Skin of body (tissue), 1 donor: ENCODE measurements at regions not wholly inside any gene's neighbourhood (a gene's known extent, or its start where the extent isn't known, plus 50 kb on each side); places are given as distances from the start of the nearest gene placed in this dataset.
"Not testable (repeated sequence)": the region's sequence is repeated elsewhere in the genome, so short reads cannot be mapped to it uniquely, and the experiment has no call there.

Experiments used
- DNase-seq: peaks from one replicate; lab custom pipeline; 2025; lab: John Stamatoyannopoulos, UW

DNA sequence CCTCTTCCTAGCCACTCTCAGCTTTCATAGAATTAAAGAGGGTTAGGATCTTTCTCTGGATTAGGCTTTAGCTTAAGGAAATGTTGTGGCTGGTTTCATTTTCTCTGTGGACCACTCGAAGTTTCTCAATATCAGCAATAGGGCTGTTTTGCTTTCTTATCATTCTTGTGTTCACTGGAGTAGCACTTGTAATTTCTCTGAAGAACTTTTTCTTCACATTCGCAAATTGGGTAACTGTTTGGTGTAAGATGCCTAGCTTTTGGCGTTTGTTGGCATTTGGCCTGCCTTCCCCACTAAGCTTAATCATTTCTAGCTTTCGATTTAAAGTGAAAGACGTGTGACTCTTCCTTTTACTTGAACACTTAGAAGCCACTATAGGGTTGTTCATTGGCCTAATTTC, 210.8 kb upstream of the PROX1 start:
- DNase-seq, result no peak

DNA sequence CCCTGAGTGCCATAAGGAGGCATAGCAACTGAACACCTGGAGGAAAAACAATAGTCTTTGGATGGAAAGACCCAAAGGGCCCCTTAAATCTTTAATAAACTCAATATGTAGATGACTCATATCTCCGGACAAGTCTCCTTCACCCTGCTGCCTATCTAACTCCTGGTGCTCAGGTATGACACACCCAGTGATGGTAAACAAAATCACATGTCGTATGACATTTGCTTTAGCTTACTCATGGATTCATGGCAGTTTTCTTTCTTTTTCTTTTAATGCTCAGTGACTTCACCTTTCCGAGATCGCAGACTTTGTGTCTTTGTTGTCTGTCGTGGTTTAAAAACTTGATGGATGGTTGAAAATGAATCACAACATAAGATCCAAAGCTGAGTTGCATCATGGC, 208.5 kb upstream of the PROX1 start:
- DNase-seq, result no peak

DNA sequence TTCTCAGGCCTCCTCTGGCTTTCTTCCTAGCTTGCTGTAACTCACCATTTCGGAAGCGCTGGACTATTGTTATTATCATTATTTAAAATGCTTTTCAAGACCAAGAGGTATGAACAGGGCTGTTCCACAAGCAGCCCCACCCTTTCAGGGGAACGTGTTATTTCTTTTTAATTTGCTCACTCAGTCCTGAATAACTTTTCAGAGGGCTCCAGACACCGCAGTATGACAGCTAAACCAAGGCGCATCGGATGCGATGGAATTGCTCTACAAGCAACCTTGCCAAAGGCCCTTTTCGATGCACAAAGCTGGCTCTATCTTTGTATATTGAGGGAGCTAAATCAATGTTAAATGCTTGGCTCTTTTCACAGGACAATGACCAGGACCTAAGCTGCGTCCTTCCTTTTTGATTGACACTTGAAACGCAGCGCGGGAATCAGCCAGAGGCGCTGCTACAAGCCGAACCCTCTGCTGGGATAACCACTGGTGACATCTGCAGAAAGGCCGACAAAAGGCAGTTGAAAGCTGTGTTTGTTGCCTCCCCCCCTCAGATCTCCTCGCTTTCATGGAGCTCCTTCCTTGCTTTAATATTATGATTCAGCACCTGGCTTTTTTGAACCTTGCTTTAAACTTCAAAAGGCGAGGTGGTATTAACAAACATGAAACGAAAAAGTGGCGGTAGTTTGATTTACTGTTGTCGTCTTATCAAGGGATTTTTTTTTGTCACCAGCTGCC, 204.7 kb upstream of the PROX1 start:
- DNase-seq, result no peak

DNA sequence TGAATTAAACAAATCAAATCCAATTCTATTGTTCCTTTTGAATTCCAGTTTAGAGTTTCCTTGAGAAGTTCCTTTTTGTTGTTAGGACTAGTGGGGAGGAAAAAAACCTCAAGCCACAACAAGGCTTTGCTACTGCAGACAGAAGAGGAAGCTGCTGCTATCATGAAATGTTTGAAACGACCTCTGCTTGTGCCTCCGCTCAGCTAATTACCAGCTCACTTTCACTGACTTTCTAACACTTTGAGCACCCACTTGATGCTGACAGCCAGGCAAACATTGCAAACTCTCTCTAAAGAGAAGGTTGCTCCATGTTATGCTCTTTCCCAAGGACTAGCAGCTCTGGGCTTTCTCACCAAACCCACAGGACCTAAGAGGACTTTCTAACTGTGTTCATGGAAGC, 203.9 kb upstream of the PROX1 start:
- DNase-seq, result no peak

DNA sequence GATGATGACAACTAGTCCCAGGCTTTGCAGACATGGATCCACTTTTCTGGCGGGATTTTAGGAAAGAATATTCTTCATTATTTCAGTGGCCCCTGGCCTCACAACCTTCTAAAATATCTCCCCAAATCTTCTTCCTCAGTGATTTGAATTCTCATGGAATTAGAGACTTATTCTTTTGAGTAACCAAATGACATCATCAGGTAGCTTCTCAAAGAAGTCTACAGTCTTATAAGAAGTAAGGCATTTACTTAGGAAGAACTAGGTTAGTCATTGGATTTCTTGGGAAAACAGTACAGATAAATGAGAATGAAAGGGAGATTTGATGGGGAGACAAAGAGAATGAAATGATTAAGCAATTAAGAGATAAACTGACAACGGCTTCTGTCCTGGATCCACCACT, 201.1 kb upstream of the PROX1 start:
- DNase-seq, result no peak

DNA sequence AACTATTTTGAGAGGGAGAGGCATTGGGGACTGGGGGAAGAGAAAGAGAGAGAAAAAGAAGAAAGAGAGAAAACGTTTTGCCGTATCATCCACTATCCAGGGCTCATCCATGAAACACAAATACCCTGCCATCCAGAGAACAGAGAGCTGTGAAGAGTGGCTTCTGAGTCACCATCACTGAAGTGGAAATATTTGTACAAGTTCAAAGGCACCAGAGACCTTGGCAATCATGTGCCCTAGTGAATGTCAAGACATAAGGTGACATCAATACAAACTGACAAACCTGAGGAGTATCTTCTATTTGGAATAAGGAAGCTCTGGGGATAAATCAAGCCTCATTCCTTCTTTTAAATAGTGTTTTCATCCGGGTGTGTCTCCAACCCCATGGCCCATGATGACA, 197.2 kb upstream of the PROX1 start:
- DNase-seq, result no peak

DNA sequence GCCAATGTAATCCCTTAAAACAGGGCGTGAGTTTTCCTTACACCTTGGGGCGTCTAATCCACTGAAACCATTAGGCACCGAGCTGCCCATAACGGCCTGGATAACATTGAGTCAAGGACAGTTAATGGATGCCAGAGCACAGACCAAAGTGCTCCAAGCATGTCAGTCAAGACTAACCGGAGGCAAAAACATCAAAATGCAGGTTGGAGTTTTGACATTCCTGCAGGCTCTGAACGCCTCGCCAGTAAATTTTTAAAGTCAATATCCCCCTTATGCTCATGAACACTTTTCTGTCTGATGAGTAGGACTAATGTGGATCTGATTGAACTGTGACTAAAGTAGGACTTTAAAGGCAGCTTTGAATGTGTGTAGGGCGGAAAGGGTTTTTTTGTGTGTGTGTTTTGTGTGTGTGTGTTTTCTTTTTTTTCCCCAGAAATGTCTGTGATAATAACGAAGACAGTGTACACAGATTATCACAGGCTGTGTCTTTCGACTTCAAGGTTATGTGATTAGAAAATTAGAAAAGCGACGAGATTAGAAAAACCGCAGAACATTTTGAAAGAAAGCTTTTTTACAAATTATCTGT, 194.2 kb upstream of the PROX1 start:
- DNase-seq, result no peak

DNA sequence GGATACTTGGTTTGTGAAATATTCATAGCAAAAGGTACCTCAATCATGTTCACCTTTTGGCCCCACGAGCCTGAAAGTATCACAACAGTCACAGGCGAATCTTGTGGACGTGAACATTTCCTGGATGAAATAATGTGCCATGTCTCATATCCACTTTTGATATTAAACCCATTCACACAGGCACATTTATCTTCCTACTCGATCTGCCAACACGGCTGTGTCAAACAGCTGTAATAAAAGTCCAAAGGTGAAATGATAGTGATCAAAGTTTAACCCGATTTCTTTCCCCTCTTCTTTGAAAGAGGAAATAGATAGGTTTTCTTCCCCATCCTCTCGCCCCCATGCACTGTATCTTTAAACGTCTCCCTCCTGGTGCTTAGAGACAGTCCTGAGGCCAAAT, 191.2 kb upstream of the PROX1 start:
- no peak for DNase-seq

DNA sequence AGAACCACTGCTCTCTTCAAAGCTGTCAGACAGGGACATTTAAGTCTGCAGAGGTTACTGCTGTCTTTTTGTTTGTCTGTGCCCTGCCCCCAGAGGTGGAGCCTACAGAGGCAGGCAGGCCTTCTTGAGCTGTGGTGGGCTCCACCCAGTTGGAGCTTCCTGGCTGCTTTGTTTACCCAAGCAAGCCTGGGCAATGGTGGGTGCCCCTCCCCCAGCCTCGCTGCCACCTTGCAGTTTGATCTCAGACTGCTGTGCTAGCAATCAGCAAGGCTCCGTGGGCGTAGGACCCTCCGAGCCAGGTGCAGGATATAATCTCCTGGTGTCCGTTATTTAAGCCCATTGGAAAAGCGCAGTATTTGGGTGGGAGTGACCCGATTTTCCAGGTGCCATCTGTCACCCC, 179.5 kb upstream of the PROX1 start:
- DNase-seq, result not testable (repeated sequence)

DNA sequence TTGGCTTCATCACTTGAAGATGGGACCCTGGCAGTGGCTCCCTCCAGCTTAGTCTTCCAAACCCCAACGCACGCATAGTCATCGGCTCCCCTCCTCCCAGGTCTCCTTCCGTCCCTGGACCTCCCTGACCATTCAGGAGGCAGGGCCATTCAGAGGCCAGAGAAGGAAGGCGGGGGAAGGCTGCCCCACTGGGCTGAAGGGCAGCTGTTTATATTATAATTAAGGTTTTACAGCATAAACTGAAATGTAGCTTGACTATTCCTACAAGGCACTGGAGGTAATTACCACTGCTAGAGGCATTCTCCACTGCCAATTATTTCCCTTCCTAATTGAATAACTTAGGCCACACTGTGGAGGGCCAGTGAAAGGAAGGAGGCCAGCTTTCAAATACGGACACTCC, 170.6 kb upstream of the PROX1 start:
- no peak for DNase-seq

DNA sequence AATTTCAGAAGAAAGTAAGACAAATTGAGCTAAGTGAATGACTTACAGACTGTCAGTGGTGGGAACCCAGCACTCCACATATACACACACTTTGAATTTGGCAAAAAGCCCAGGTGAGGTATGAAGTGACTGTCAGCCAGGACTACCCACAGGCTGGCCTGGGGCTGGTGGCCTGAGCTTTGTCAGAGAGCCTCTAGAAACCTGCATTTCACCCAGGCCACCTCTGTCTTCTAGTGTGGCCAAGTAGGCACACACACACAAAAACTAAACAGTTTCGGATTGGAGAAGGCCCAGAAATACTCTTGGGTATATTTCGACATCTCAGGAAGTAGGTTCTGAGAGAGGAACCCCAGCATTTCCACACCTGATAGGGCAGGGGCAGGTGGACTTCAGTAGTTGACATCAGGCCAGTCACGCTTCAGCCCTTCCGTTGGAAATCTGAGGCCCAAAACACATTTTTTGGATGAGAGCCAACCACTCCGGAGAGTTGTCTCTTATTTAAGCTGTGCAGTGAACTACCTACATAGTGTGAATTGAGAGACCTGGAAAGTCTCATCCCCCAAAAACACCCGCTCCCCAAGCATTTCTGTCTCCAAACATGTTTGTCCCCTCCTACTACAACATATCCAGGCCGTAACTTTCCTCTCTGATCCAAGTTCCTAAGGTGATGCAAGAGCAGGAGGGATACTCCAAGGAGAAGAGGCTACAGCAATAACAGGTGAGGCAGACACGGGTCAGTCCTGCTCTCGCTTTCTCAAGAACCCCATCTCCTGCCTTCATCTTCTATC, 167.2 kb upstream of the PROX1 start:
- no peak for DNase-seq

DNA sequence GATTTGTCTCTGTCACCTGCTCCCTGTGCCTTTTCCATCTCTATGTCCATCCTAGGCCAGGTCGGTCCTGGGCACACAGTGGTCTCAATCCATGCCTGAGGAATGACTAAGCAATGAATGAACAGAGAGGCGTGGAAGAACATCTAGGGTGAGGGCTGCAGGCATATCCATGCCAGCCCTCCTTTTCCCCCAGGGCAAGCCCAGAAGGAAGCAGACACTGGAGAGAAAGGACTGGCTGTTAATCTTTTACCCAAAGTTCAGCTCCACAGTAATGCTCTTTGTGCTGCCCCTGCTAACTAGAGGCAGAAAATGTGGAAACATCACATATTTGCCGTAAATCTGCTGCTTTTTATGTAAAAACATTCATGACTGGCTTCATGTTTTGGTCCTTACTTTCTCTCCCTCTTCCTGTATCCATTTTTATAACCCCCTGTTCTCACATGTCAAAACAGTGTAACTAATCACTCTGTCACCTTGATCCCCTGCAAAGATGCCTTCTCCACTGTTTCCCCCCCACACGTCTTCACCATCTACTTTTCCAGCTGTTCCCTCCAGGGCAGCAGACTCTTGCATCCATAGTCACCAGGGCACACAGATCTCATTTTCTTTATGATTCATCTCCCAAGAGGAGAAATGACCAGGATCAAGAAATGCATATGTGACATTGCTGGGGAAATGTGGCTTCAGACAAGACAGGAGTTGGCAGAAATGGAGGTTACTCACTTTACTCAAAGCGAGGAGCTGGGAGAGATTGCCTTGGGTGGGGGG, 166.4 kb upstream of the PROX1 start:
- DNase-seq, result no peak

DNA sequence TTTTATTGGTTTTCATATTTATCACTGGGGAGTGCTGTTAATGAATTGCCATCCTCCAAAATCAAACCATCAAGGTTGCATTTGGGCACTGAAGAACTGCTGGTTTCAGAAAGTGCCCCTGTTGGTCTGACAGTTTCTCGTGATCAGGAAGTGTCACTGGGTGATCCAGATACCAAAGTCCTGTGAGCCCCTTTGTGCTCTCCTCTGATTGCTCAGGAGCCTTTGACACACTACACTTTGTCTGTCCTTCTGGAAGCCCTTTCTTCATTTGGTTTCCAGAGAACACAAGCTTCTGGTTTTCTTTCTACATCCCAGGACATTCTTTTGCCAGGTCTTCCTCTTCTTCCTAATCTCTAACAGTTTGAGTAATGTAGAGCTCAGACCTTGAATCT, 165.8 kb upstream of the PROX1 start:
- no peak for DNase-seq

DNA sequence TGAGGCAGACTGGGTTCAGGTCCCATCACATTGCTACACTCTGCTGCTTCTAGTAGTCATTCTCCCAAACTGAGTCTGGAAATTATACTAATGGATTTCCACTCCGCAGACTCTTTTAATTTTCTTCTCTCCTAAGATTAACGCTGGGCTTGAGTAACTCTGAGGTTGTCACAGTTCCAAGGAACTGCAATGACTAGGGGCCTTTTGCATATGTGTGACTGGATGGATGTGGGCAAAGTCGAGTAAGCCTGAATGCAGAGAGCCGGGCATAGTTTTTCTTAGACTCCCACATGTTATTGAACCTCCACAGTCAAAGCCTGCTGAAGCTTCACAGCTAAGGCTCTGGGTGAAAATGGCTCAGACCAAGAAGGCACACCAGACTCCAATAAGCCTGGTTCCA, 160.9 kb upstream of the PROX1 start:
- no peak for DNase-seq

DNA sequence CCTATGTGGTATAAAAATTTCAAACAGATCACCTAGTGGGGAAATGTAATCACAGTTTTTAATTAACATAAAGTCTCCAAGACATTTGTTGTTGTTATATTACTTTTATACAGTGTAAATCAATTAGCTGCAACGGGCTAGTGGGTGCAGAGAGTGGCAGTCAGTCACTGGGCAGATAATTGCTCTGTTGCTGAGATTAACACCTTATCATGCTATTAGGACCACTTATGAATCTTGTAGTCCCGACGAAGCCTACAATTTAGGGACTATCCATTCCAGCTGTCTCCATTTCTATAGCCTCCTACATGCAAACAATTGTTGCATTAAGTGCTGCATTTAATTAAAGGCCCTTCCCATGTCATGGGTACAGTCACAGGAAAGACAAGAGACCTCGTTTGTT, 158.9 kb upstream of the PROX1 start:
- no peak for DNase-seq

DNA sequence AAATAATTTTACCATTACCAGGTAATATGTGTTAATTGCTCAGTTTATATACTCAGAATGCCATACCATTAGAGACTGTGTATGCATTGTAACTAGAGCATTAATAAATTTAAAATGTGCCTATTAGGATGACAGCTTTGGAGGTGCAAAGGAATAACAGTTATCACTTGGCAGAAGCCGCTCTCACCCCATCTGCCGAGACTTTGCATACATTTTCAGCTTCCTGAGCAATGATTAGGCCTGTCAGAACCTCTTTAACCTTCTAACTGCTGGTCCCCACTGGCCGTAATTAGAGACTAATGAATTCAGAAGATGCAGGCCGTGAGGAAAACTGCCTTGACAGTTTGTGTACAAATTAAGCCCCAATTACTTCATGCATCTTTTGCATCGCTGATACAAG, 158.0 kb upstream of the PROX1 start:
- DNase-seq, result no peak

DNA sequence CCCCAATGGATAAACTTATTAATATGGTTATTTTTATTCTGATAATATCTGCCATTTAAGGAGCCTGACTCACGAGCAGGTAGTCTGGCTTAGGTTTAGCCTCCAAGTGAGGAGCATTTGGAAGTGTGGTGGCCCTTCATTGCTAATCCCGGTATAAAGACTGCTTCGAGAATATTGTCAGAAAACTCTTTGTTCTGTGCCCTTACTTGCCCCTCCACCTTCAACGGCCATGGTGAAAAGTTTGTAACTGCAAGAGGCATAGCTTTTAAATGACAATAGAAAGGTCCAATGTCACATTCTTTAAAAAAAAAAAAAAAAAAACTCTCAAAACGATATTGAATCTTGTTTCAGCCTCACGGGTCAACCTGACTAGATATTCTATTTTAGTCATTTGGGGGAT, 157.4 kb upstream of the PROX1 start:
- no peak for DNase-seq

DNA sequence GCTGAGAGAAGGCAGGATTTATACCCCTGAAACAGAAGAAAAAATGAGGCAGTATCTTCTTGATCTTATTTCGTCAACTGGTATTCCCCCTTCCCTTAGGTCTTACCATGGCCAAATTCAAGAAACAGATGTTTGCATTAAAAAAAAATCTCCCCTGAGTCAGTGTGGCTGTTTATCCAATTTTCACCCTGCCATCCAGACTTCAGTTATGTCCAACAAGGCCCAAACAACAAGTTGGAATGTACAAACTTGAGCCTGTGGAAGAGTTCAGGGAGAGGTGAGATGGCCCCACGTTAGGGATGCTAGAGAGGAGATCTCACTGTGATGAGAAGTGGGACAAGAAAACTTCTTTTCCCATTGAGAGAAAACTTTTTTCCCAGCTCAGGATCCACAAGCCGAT, 147.2 kb upstream of the PROX1 start:
- DNase-seq, result no peak

DNA sequence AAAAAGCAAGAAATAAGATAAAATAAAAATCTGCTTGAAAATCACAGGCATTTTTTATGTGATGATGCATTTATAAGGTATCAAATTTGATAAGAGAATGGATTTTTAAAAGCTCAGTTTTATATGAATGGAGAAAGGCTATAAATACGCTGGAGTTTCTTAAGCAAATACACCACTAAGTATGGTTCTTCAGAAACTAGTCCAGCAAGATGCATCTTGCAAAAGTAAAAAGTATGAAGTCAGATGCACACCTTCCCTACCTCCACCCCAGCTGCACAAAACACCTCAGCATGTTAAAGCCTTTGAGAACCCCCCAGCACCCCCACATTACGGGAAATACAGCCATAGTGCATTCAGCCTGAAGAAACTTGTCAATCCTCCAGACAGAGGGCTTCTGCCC, 143.1 kb upstream of the PROX1 start:
- no peak for DNase-seq

DNA sequence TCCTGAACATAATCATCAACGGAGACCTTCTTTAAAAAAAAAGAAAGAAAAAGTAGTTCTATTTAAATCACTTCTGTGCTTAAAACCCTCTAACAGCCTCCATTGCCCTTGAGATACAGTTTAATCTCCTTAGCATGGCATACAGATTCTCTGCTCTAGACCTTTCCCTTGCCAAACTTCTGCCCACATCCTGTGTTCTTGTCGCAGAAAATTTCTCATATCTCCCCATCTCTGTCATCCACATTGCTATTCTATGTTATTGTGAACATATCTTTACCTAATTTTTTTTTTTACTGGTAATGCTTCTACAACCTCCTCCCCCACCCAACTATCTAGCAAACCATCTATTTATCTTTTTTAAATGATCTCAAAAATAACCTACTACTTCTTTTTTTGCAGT, 135.7 kb upstream of the PROX1 start:
- DNase-seq, result no peak

DNA sequence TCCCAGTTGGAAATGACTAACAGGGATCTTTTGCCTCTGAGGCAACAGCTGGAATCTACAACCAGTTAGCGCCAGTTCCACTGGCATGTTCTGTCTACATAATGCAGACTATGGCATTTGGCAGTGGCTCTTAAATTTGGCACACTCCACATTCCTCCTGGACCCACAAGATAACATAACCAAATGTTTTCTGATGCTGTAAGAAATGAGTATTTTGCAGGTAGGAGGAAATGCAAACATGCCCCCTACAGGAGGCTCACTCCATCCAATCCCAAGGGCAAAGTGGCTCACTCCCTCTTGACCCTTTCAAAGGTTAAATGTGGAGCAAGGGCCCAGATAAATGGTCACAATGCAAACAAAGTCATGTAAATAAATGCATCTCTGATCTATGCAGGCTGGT, 129.2 kb upstream of the PROX1 start:
- DNase-seq, result no peak

DNA sequence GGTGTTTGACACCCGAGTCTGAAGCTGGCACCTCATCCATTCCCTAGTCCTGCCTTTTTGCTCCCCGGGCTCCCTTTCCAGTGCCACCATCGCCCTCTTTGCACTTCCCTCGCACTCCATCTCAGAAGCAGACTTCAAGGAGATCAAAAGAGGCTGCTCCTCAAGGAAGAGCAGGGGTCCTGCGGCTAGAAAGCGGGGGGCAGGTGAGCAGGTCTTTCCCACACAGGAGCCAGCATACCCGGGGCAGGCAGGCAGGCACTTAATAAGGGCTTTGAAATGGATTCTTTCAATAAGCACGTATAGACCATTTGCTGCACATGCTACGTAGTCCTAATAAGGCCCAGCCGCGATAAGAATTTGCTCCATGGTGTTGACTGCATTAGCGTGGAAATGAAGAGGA, 125.9 kb upstream of the PROX1 start:
- DNase-seq, result no peak
